ENCODE measurements at regions not wholly inside any gene's neighbourhood (a gene's known extent, or its start where the extent isn't known, plus 50 kb on each side); places are given as distances from the start of the nearest gene placed in this dataset.

DNA sequence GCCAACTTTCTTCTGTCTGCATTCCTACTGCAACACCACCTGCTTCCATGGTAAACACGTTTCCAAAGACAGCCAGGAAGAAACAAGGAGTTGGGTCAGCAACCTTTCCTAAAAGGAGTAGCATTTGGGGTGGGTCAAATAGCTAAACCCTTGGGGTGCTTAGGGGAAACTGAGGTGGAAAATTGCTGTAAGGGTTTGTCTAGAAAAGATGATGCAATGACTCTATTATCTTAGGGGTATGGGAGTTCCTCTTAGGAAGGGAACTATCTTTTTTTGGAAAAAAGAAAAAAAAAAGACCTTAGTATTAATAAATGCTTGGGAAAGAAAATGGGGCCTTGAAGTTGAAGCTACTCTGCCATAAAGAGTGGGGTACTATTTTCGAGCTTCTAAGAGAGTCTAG, 86.1 kb upstream of the POMGNT2 start:
- dilution Hi-C loops (cut with HindIII; ENCODE audit: low sequenced_read_pairs, unreplicated experiment) = no loop called here

More for the DNA sequence above, 86.1 kb upstream of the POMGNT2 start:
- peak overlapping the region; percentile 95; the same call in 2 of the 3 replicates for H2BK15ac ChIP-seq (ENCODE audit: low read depth, low read length)
- no peaks in the 10 kb centered on the region for H3K27me3 ChIP-seq (ENCODE audit: control insufficient read depth, insufficient read depth, low read length)
- no peak overlapping the region for H3K4me3 ChIP-seq (ENCODE audit: insufficient read depth, low read depth, low read length)
- H3K4me2 ChIP-seq (ENCODE audit: low read depth, low read length) = no peak overlapping the region
- H3K79me1 ChIP-seq (ENCODE audit: low read depth in 1 of 2, low read length in 2 of 2) = peaks cover 0 to 23% of the 10 kb centered on the region in 2 experiments; a peak in 2 of 4 replicates
- H4K5ac ChIP-seq (ENCODE audit: low read depth, low read length) = peak overlapping the region; percentile 94; the same call in 1 of the 2 replicates
- H2AFZ ChIP-seq (replicated peaks; ENCODE audit: low read length, poor library complexity) = no peak overlapping the region
- no peak overlapping the region for H2AK9ac ChIP-seq (replicated peaks; ENCODE audit: low read depth, low read length, poor library complexity)
- ATAC-seq (ENCODE audit: low read depth) = no peak
- intact Hi-C loops (cut with micrococcal nuclease) (no loop called here), in situ Hi-C loops (cut with MboI; ENCODE audit: low sequenced_read_pairs) (no loop called here)
- H3K9me1 ChIP-seq (ENCODE audit: insufficient read depth, low read length) = peaks cover 30% of the 10 kb centered on the region
- no TSS peak for BruUV-seq (replicated peaks)
- peak overlapping the region; percentile 70 to 91; a peak in 3 of 4 replicates for H4K8ac ChIP-seq (ENCODE audit: low read depth in 2 of 2, low read length in 2 of 2)
- no peak overlapping the region for H3K56ac ChIP-seq (ENCODE audit: extremely low read depth, insufficient read depth, low read length)
- peak overlapping the region; percentile 62; the same call in 1 of the 2 replicates for H3K23ac ChIP-seq (ENCODE audit: low read depth, low read length)
- no peaks in the 10 kb centered on the region for H3K36me3 ChIP-seq (ENCODE audit: control insufficient read depth, insufficient read depth, low read length)
- DNase-seq = no peak
- H2AK5ac ChIP-seq (ENCODE audit: low read depth, low read length) = peak overlapping the region; percentile 98
- no CpG with 5 or more reads among the region's 2 CpGs for WGBS, 2 experiments (ENCODE audit: extremely low coverage in 2 of 2, insufficient read length in 1 of 2)
- CTCF ChIA-PET = interaction anchor here (0.6 kb wide), 2 partner anchors 58 to 332 kb away, joined by 4 to 5 read pairs; no protein-coding TSS in a partner anchor
- peak overlapping the region; percentile 91 for H2BK20ac ChIP-seq (ENCODE audit: low read depth, low read length)
- peak overlapping the region; percentile 91 for H2BK5ac ChIP-seq (ENCODE audit: low read depth, low read length, poor library complexity, severe bottlenecking)
- peak overlapping the region; percentile 96 for H4K91ac ChIP-seq (ENCODE audit: insufficient read depth, low read depth, low read length)
- no peaks in the 10 kb centered on the region for H3K9me3 ChIP-seq (ENCODE audit: control insufficient read depth, insufficient read depth, low read length)
- H3K9ac ChIP-seq (ENCODE audit: low read depth, low read length) = no peak overlapping the region
- H3K18ac ChIP-seq (ENCODE audit: low read depth, low read length) = peak overlapping the region; percentile 90; the same call in 1 of the 2 replicates
- H2BK120ac ChIP-seq (ENCODE audit: low read depth, low read length) = peak overlapping the region; percentile 98
- H3K4me1 ChIP-seq (ENCODE audit: control insufficient read depth, insufficient read depth, low read length) = peaks cover 18% of the 10 kb centered on the region
- H4K20me1 ChIP-seq (ENCODE audit: insufficient read depth, low read length) = no peaks in the 10 kb centered on the region
- peak overlapping the region; percentile 87 for H3K14ac ChIP-seq (replicated peaks; ENCODE audit: low read depth, low read length)
- no peak overlapping the region for H3K27ac ChIP-seq (ENCODE audit: insufficient read depth, low read length)
- no peak for TF ChIP-seq SMC3 (IDR thresholded peaks at IDR 0.05; ENCODE audit: low read depth, low read length)
- no peak for TF ChIP-seq RCOR1 (IDR thresholded peaks at IDR 0.05; ENCODE audit: insufficient replicate concordance, low read length)
- no peak for TF ChIP-seq NFE2L2 (IDR thresholded peaks at IDR 0.05; ENCODE audit: low read depth, low read length)
- TF ChIP-seq CTCF (conservative IDR thresholded peaks at IDR 0.05; ENCODE audit: low read depth, low read length) = no peak
- TF ChIP-seq CEBPB (IDR thresholded peaks at IDR 0.05; ENCODE audit: low read depth, low read length) = 0 out of 2 replicates have a peak, but pooled peaks have one; percentile 27
- TF ChIP-seq POLR2A (IDR thresholded peaks at IDR 0.05; ENCODE audit: low read depth, low read length) = no peak
- TF ChIP-seq RAD21 (IDR thresholded peaks at IDR 0.05; ENCODE audit: low read length) = no peak
- POLR2A ChIA-PET (ENCODE audit: unreplicated experiment) = interaction anchor here (0.6 kb wide), 1 partner anchor 10 kb away, joined by 5 read pairs; no protein-coding TSS in a partner anchor
- H3K4ac ChIP-seq (ENCODE audit: low read depth, low read length) = peak overlapping the region; percentile 95

All from IMR-90 (cell line).